Inflammatory macrophage (primary cell): ENCODE measurements at regions not wholly inside any gene's neighbourhood (a gene's known extent, or its start where the extent isn't known, plus 50 kb on each side); places are given as distances from the start of the nearest gene placed in this dataset.

ENCODE experiments used
- DNase-seq, 2 donors: peaks; one replicate each; pipeline ENCODE4 v3.0.0-alpha.2; 2020 to 2022

DNA sequence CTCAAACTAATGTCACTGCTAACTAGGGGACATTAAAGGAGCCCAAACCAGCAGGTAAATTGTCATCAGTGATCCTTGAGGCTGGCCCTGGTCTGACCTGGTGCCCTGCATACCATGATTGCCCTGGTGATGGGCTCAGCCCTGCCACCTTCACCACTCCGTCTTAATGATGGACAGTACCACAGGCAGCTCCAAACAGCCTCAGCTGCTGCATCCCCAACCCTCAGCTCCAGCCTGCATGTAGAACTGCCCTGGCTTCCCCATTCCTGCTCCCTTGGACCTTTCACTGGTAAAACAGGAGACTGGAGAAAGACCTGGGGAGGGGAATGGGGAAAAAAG is 190.0 kb downstream of the GAS1 start:
- no peak for DNase-seq

DNA sequence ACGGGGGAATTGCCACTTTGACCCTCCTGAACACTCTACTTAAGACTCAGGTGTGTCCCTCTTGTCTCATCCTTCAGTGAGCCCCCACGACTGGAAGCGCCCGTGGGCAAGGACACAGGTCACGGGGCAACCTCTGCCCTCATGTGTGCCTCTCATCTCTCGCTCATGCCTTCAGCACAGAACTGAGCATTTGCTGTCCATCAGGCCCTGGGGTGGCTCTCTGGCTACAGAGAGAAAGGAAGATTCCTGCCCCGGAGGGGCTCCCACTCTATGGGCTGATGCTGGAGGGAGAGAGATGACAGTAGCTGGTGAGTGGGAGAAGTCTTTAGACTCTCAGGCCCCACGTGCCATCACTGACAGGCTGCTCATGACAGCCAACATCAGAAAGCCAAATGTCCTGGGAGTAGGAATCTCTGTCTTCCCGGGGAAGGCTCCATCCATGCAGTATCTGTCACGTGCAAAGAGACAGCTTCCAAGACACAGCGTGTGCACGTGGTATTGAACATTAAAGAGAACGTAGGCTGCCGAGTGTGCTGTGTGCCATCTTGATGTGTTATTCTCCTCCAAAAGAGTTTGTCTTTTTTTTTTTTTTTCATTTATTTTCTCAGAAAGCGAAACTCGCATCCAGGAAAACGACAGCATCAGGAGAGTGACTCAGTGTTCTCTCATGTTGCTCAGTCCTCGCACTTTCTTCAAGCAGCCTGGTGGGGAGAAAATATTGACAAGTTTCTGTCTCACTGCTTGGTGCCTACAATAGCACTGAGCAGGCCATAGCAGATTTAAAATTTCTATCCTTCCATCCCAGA is 190.5 kb downstream of the GAS1 start:
- DNase-seq, result no peak

DNA sequence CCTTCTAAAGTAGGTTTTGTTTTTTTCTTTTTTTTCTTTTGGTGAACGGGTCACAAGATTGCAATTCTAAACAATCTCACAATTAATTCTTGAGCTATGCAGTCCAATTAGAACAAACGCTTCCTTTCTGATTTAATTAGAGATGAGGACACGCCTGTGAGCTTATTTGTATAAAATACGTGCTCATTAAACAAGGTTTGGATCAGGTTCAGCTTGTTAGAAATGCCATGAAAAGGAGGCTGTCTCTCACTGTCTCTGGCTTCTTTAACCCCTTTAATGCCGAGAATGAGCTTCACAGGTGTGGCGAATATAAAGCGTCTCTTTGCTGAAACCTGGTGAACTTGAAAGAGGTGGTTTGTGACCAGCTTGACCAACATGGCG is 191.8 kb downstream of the GAS1 start:
- DNase-seq, result no peak

DNA sequence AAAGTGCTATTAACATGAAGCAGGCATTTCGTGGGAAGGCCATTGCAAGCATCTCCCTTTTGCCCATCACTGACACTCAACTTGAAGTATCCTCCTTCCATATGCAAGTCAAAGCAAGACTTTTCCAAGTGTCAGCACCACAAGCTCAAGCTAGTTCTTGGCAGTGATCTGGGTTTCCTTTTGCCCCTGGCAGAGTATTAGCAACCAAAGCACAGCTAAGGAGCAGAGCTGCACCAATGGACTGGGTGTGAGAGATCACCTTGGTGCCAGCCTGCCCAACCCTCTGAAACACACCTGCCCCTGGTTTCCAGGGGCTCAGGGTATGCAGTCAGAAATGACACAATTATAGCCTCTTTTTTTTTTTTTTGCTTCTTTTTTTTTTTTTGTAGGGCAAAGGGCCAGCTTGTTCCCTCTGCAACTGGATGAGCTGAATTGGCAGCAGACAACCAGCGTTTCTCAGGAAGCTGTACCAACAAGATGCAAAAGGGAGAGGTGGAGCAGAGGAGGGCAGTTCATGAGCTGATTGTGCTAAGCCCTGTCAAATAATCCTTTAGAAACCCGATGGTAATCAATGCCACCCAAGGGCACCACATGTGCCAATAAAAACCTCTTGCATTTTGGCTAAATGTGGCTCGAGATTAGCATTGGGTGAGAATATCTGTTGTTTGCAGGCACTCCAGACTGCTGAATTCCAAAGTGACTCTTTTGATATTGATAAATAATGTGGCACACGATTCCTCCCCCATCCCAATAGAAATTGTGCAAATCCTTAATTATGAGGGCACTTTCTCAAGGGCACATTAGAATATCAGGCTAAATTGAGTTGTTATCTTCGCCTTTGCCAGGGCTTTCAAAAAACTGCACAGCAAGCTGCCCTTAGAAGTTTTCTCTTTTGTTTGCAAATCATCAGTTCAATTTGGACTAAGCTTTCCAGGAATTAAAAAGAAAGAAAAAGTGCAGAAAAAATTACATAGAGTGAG is 192.4 kb downstream of the GAS1 start:
- no peak for DNase-seq

DNA sequence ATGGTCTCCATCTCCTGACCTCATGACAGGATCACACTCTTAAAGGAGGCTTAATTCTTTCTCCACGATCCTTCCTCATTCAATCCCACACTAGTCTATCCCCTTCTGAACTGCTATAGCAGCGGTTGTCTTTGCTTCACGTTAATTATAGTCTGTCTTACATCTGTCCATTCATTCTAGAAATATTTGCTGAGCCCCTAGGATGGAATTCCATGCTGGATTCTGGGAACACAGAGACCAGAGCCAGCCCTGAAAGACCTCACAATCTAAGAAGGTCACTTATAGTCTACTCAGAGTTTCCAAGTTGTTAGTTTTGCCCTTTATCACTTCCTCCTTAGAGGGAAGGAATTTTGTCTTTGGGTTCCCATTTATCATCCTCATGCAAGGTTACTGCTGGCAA is 193.5 kb downstream of the GAS1 start:
- no peak for DNase-seq

DNA sequence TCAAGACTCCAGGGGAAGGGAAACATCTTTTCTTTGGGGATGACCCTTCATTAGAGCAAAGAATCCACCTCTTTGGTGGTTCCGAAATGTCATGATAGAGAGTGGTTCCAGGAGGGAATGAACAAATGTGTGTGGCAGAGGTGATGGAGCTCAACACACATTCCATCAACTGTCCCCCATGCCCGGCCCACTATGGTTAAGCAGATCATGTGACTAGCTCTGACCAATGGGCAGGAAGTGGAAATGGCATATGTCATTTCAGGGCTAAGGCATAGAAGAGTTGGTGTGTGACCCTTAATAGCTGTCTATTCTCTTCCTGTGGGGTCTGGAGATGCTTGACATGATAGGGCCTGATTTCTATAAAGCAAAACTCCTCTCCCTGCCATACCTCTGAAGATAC is 194.6 kb downstream of the GAS1 start:
- DNase-seq, result no peak

DNA sequence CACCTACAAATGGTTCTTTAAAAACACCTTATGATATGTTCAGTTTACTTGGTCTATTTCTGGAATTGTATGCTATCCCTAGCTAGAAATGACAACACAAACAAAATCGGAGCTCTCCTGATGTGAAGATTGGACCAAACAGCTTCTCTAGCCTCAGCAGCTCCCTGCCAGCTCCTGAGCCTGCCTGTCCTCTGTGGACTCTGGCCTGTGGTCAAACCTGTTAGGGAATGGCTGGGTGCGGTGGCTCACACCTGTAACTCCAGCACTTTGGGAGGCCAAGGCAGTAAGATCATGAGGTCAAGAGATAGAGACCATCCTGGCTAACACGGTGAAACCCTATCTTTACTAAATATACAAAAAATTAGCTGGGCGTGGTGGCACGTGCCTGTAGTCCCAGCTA is 195.3 kb downstream of the GAS1 start:
- DNase-seq, result no peak

DNA sequence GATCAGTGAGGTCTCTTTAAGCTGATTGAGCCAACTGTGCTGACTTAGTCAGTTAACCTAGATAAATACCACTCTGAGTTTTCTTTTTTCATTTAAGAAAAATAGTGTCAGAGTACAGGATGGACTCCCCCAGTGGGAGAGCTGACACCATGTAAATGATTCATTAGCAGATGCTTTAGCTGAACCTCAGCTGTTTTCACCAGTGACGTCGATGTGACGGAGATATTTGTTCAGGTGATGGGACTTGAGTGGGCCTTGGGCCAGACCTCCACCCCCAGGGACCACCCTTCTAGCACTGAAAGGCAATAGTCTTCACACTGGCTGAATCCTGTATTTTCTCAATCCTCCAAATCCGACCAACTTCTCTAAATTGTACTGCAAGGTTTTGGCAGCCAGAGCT is 196.1 kb downstream of the GAS1 start:
- DNase-seq, result no peak

DNA sequence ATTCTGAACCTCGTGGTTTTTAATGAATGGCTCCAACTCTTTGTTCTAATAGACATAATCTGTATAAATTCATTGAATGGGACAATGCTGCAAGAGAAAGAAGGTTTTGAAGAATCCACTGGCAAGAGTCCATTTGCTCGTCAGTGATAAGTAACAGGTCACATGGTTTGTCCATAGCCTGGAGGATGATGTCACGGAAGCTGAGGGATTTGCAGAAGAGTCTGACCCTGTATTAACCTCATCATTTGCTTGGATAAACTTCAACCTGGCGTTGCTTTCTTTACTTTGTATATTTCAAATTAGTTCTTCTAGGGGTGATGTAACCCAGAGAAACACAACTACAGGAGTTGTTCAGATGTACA is 197.4 kb downstream of the GAS1 start:
- DNase-seq, result no peak

DNA sequence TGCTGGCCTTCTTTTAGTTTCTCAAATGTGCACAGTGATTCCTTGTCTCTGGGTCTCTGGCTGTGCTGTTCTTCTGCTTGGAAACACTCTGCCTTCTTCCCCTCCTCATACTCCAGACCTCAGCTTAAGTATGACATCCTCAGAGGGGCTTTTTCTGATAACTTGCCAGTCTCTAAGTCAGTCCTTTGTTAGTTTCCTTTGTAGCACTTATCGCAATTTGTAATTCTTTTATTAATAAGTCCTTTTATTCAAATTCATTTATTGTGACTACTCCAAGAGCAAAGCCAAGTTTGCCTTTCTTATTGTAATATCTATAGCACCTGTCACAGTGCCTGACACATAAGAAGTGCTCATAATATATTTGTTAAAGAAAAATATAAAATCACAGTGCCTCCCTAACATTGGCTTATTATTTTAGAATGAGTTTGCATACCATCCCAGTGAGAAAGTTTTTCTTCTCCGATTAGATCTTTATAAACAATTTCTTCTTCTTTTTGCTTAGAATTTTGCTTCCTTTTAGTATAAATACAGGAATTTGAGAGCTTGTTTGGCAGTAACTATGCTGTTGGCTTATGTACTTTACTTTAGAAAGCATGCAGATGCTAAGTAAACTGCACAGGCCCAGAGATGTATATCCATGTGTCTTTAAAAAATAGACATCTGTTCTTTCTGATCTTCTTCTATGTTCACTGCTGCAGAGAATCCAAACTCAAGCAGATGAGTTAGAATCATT is 198.0 kb downstream of the GAS1 start:
- no peak for DNase-seq

DNA sequence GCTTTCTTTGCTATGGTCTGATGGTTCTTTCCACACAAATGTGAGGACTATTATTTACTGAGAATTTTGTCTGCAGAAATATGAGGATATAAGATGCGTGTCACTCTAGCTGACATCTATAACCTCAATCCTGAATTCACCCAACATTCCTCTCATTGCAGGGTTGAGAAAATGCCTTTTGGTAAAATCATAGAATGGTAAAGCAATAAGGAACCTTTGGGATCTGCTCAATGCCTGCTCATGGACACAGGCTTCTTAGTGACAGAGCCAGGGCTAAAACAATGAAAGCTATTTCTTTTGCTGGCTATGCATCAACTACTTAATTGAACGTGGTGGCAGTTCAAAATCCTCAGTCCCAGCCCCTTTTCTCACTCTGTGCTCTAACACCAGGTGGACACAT is 199.6 kb downstream of the GAS1 start:
- DNase-seq, result no peak

DNA sequence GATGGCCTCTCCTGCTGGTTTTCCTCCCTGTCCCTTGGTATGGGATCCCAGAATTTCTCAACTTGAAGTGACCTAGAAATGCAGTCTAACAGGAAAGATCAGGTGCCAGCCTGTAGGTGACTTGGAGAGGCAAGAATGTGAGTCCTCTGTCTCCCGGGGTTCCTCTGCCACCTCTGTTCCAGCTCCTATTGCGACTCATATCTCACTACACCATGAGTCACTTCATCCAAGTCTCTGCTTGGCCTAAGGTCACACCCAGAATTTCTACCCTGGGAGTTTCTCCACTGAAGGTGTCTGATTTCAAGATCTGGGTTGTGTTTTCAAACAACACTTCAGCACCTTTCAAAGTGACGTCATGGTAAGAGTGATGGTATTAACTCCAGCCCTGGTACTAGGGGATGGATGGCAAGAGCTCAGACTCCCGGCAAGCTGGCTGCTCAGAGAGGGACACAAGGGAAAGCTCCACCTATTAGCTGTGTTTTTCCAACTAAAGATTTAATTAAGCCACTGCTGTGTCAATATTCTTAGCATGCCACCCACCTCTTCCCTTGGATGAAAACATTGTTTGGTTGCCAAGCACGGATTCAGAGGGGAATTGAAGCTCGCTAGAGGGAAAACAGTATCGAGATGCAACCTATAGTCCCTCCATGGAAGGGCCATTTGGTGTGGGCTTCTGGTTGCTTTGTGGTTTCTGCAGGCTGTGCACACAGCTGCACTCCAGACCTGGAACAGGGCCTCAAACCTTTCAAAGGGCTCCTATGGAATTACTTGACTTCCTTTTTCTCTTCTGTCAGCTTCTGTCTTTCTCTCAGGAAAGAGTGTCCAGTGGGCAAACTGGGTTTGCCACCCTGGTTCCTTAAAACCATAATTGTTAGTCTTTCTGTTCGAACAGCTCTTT is 205.7 kb downstream of the GAS1 start:
- DNase-seq, result no peak

DNA sequence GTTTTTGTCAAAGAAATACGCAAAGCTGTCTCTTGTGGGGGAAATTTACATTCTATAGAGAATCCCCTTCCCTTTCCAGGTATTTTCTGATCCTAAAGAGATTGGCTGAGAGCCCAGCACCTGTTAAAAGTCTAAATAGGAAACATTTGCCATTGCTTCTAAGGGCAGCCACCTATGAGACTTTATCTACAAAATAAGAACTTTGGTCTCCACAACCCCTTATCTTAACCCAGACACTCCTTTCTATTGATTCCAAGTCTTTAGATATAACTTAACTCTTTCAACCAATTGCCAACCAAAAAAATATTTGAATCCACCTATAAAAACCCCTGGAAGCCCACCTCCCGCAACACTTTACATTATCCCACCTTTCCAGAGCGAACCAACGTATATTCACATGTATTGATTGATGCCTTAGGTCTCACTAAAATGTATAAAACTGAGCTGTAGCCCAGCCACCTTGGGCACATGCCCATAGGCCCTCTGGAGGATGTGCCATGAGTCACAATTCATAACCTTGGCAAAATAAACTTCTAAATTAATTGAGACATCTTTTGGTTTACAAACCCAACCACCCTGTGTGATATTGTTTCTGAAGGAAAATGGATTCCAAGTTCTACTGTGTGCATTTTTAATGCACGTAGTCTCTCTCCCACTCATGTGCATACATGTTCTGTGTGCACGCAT is 211.4 kb downstream of the GAS1 start:
- DNase-seq, result no peak

DNA sequence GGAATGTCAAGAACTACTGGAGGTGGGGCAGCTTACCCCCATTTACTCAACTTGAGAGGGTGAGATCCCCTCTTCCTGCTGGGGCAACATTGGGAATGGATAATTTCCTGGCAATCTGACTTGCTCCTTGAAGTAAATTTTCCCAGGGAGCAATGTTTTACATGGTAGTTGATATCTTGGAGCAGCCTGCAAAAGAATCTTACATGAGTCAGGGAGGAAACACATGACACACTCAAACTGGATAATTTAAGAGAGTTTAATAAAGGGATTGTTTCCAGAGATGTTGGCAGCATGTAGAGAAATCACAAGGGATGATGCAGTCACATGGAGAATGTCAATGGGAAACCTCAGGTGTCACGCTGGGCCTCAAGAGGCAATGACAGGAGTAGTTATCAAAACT is 212.5 kb downstream of the GAS1 start:
- no peak for DNase-seq

DNA sequence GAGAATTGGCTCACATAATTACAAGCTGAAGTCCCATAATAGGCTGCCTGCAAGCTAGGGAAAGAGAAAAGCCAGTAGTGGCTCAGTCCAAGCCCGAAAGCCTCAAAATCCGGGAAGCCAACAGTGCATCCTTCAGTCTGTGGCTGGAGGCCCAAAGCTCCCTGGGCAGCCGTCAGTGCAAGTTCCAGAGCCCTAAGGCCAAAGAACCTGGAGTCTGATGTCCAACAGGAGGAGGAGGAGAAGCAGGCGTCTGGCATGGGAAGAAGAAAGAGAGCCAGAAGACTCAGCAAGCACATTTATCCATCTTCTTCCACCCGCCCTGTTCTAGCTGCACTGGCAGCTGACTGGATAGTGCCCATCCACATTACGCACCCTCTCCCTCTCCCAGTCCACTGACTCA is 213.4 kb downstream of the GAS1 start:
- no peak for DNase-seq

DNA sequence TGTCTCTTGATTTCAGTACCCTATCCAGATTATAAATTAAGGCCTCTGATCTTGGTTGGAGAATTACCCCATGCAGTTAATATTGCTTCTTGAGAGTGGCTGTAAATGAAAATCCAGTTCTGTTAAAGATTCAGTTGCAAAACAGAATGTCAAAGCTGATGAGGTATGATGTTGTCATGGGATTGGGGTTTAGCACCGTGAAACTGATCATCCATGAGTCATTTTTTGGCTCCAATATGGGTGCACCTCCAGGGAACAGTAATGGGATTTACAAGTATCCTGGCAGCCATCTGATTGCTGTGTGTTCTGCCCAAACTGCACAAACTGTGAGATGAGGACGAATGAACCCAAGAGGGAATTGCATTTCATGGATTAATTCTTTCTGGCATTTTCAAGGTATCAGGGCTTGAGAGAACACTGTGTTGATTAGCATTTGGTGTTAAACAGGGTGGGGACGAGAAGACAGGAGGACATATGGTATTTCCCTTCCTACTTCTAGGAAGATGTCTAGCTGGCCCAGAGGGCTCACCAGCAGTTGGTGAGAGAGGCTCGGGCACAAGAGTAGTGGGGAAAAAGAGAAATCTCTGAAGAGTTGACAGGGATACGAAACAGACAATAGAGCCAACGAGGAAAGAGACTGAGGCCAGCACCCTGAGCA is 214.7 kb downstream of the GAS1 start:
- DNase-seq, result no peak

DNA sequence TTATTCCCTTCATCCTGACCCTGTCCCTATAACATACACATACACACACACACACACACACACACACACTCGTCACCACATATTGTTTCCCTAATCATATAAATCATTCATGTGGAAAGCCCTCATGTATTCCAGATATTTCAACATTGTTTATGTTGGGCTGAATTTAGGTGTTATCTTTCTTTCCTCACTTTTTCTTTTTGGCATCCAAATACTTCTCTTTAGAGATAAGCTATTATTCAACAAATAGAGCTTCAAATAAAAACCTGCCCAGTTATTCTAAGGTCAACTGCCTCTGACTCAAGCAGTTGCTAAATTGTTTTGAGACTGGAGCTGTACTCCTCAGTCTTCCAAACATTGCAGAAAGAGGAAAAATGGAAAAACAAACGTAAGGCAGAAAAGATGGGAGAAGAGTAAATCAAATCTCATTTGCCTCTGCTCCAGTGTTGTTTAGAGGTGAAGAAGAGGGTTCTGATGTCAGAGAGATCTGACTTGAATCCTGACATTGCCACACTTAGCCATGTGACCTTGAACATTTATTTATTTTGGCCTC is 215.7 kb downstream of the GAS1 start:
- no peak for DNase-seq

DNA sequence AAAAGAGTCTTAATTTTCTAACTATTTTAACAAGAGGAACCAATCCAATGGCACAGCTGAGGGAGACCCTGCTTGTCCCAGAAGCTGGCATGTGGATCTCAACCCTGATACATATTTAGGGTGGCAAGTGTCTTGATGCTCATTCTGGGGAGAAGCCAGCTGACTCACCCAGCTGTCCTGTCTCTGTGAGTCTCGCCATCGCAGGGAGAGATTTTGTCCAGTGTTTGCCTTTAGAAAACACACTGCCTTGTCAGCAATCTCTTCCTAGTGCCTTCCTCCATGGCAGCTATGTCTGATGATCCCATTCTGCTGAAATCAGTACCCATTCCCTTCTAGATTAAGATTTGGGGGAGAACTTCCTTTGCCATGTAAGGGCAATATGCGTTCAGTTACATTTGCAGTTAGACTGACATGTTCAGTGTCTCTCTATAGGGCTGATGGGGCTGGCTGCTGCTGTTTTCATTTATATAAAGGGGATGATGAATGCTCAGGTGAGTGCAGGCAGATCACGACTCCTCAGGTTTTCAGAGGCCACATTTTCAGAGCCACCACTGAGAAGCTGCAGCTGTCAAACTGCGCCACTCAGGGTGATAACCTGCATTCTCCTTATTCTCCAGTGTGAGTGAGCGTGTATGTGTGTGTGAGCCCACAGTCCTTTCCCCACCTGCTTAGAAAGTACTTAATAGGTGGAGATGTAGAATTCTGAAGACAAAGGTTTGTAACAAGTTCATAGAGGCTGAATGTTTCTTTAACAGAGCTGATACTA is 217.0 kb downstream of the GAS1 start:
- no peak for DNase-seq

DNA sequence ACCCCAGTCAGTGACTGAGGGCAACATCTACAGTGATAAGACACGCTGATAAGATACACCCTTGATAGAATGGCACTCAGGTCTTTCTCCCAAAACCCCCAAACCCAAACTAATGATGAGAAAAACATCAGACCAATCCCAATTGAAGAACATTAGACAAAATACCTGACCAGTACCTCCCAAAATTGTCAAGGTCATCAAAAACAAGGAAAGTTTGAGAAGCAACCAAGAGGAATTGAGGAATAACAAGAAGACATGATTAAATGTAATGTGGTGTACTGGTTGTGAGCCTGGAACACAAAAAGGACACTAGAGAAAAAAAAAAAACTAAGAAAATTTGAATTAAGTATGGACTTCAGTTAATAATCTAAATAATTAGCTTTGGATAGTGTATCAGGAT is 222.8 kb downstream of the GAS1 start:
- no peak for DNase-seq

DNA sequence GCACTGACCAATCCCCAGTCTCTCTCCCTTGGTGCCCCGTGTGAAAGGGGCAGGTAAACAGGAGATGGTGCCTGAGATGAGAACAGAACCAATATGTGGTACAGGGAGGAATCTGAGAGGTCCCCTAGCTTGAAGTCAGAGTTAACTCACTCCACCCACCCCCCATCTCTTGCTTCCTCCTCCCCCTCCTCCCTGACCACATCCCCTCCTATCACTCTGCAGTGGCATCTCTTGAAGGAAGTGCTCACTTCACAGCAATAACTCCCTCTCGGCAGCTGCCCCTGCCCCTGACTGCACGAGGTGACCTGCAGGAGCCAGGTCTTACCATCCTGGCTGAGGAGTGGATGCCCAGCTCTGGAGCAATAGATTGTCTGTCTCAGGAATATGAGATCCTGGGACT is 224.0 kb downstream of the GAS1 start:
- no peak for DNase-seq
